ENCODE measurements at regions not wholly inside any gene's neighbourhood (a gene's known extent, or its start where the extent isn't known, plus 50 kb on each side); places are given as distances from the start of the nearest gene placed in this dataset.
A peak's percentile ranks its signal among the peaks of the same experiment; 100 is the strongest.

- Histone ChIP-seq H3K9me3 (ENCODE audit: control insufficient read depth, insufficient read depth, low read length) (no peaks in the 10 kb centered on the region), H3K4me3 (ENCODE audit: low read depth, low read length) (no peak overlapping the region), H3K27ac (ENCODE audit: low read depth, low read length) (no peak overlapping the region), H3K27me3 (ENCODE audit: control insufficient read depth, insufficient read depth, low read length) (no peaks in the 10 kb centered on the region), H3K36me3 (ENCODE audit: control insufficient read depth, insufficient read depth, low read length) (no peaks in the 10 kb centered on the region), H3K4me1 (ENCODE audit: control insufficient read depth, insufficient read depth, low read length) (no peaks in the 10 kb centered on the region)
- DNase-seq (ENCODE audit: low read depth in 4 of 6, low spot score in 6 of 6), result peak in 1 of 6 donors; percentile 81
Measured at GRCh38 chr21:20661745-20662422, 336.3 kb upstream of the NCAM2 start.

- H3K36me3 ChIP-seq (ENCODE audit: control insufficient read depth, insufficient read depth, low read length), result no peaks in the 10 kb centered on the region
- 47% methylated on average over 2 of the region's 2 CpGs for WGBS (ENCODE audit: insufficient coverage)
- no peak overlapping the region for H3K27ac ChIP-seq (ENCODE audit: low read depth, low read length)
- H3K4me3 ChIP-seq (ENCODE audit: low read depth, low read length), result no peak overlapping the region
- H3K4me1 ChIP-seq (ENCODE audit: control insufficient read depth, insufficient read depth, low read length), result no peaks in the 10 kb centered on the region
- no peaks in the 10 kb centered on the region for H3K9me3 ChIP-seq (ENCODE audit: control insufficient read depth, insufficient read depth, low read length)
- H3K27me3 ChIP-seq (ENCODE audit: control insufficient read depth, insufficient read depth, low read length), result no peaks in the 10 kb centered on the region
- DNase-seq (ENCODE audit: low read depth in 4 of 6, low spot score in 6 of 6), result no peak
Measured at GRCh38 chr21:20662514-20662913, 335.7 kb upstream of the NCAM2 start.

- Histone ChIP-seq H3K27me3 (ENCODE audit: control insufficient read depth, insufficient read depth, low read length) (no peaks in the 10 kb centered on the region), H3K27ac (ENCODE audit: low read depth, low read length) (no peak overlapping the region), H3K4me3 (ENCODE audit: low read depth, low read length) (no peak overlapping the region), H3K9me3 (ENCODE audit: control insufficient read depth, insufficient read depth, low read length) (no peaks in the 10 kb centered on the region), H3K4me1 (ENCODE audit: control insufficient read depth, insufficient read depth, low read length) (no peaks in the 10 kb centered on the region), H3K36me3 (ENCODE audit: control insufficient read depth, insufficient read depth, low read length) (no peaks in the 10 kb centered on the region)
- WGBS (ENCODE audit: insufficient coverage), result 100% methylated on average over 1 of the region's 2 CpGs
- peak in 5 of 6 donors; percentile 6 to 96 (median 26) for DNase-seq (ENCODE audit: low read depth in 4 of 6, low spot score in 6 of 6)
Measured at GRCh38 chr21:20667931-20668330, 330.3 kb upstream of the NCAM2 start.

- Histone ChIP-seq H3K27me3 (ENCODE audit: control insufficient read depth, insufficient read depth, low read length) (no peaks in the 10 kb centered on the region), H3K36me3 (ENCODE audit: control insufficient read depth, insufficient read depth, low read length) (no peaks in the 10 kb centered on the region), H3K27ac (ENCODE audit: low read depth, low read length) (no peak overlapping the region), H3K4me1 (ENCODE audit: control insufficient read depth, insufficient read depth, low read length) (no peaks in the 10 kb centered on the region), H3K9me3 (ENCODE audit: control insufficient read depth, insufficient read depth, low read length) (peaks cover 1% of the 10 kb centered on the region), H3K4me3 (ENCODE audit: low read depth, low read length) (no peak overlapping the region)
- DNase-seq (ENCODE audit: low read depth in 4 of 6, low spot score in 6 of 6), result no peak
- WGBS (ENCODE audit: insufficient coverage), result no CpG with 5 or more reads among the region's 1 CpG
Measured at GRCh38 chr21:20685475-20685874, 312.7 kb upstream of the NCAM2 start.

- H3K4me3 ChIP-seq (ENCODE audit: low read depth, low read length), result no peak overlapping the region
- WGBS (ENCODE audit: insufficient coverage), result 100% methylated on average over 1 of the region's 1 CpG
- H3K4me1 ChIP-seq (ENCODE audit: control insufficient read depth, insufficient read depth, low read length), result no peaks in the 10 kb centered on the region
- no peak for DNase-seq (ENCODE audit: low read depth in 4 of 6, low spot score in 6 of 6)
- no peaks in the 10 kb centered on the region for H3K36me3 ChIP-seq (ENCODE audit: control insufficient read depth, insufficient read depth, low read length)
- no peaks in the 10 kb centered on the region for H3K9me3 ChIP-seq (ENCODE audit: control insufficient read depth, insufficient read depth, low read length)
- no peak overlapping the region for H3K27ac ChIP-seq (ENCODE audit: low read depth, low read length)
- H3K27me3 ChIP-seq (ENCODE audit: control insufficient read depth, insufficient read depth, low read length), result no peaks in the 10 kb centered on the region
Measured at GRCh38 chr21:20698585-20698984, 299.6 kb upstream of the NCAM2 start.

GRCh38 chr21:20701235-20701634 is 297.0 kb upstream of the NCAM2 start:
- H3K9me3 ChIP-seq (ENCODE audit: control insufficient read depth, insufficient read depth, low read length), result no peaks in the 10 kb centered on the region
- H3K36me3 ChIP-seq (ENCODE audit: control insufficient read depth, insufficient read depth, low read length), result no peaks in the 10 kb centered on the region
- no peak for DNase-seq (ENCODE audit: low read depth in 4 of 6, low spot score in 6 of 6)
- no peak overlapping the region for H3K4me3 ChIP-seq (ENCODE audit: low read depth, low read length)
- 96% methylated on average over 4 of the region's 6 CpGs for WGBS (ENCODE audit: insufficient coverage)
- H3K4me1 ChIP-seq (ENCODE audit: control insufficient read depth, insufficient read depth, low read length), result no peaks in the 10 kb centered on the region
- H3K27ac ChIP-seq (ENCODE audit: low read depth, low read length), result no peak overlapping the region
- no peaks in the 10 kb centered on the region for H3K27me3 ChIP-seq (ENCODE audit: control insufficient read depth, insufficient read depth, low read length)

GRCh38 chr21:20703112-20703767 is 295.0 kb upstream of the NCAM2 start:
- Histone ChIP-seq H3K9me3 (ENCODE audit: control insufficient read depth, insufficient read depth, low read length) (no peaks in the 10 kb centered on the region), H3K36me3 (ENCODE audit: control insufficient read depth, insufficient read depth, low read length) (no peaks in the 10 kb centered on the region), H3K27me3 (ENCODE audit: control insufficient read depth, insufficient read depth, low read length) (no peaks in the 10 kb centered on the region), H3K4me1 (ENCODE audit: control insufficient read depth, insufficient read depth, low read length) (no peaks in the 10 kb centered on the region), H3K27ac (ENCODE audit: low read depth, low read length) (no peak overlapping the region), H3K4me3 (ENCODE audit: low read depth, low read length) (no peak overlapping the region)
- DNase-seq (ENCODE audit: low read depth in 4 of 6, low spot score in 6 of 6), result peak in 1 of 6 donors; percentile 46
- WGBS (ENCODE audit: insufficient coverage), result no CpG with 5 or more reads among the region's 4 CpGs

GRCh38 chr21:20720623-20721022 is 277.6 kb upstream of the NCAM2 start:
- H3K36me3 ChIP-seq (ENCODE audit: control insufficient read depth, insufficient read depth, low read length), result no peaks in the 10 kb centered on the region
- no peak overlapping the region for H3K4me3 ChIP-seq (ENCODE audit: low read depth, low read length)
- no peak overlapping the region for H3K27ac ChIP-seq (ENCODE audit: low read depth, low read length)
- H3K27me3 ChIP-seq (ENCODE audit: control insufficient read depth, insufficient read depth, low read length), result no peaks in the 10 kb centered on the region
- no peak for DNase-seq (ENCODE audit: low read depth in 4 of 6, low spot score in 6 of 6)
- no CpG with 5 or more reads among the region's 2 CpGs for WGBS (ENCODE audit: insufficient coverage)
- H3K9me3 ChIP-seq (ENCODE audit: control insufficient read depth, insufficient read depth, low read length), result no peaks in the 10 kb centered on the region
- no peaks in the 10 kb centered on the region for H3K4me1 ChIP-seq (ENCODE audit: control insufficient read depth, insufficient read depth, low read length)

GRCh38 chr21:20721151-20721550 is 277.1 kb upstream of the NCAM2 start:
- no peaks in the 10 kb centered on the region for H3K27me3 ChIP-seq (ENCODE audit: control insufficient read depth, insufficient read depth, low read length)
- 94% methylated on average over 4 of the region's 6 CpGs for WGBS (ENCODE audit: insufficient coverage)
- H3K27ac ChIP-seq (ENCODE audit: low read depth, low read length), result no peak overlapping the region
- H3K4me3 ChIP-seq (ENCODE audit: low read depth, low read length), result no peak overlapping the region
- no peaks in the 10 kb centered on the region for H3K36me3 ChIP-seq (ENCODE audit: control insufficient read depth, insufficient read depth, low read length)
- no peaks in the 10 kb centered on the region for H3K4me1 ChIP-seq (ENCODE audit: control insufficient read depth, insufficient read depth, low read length)
- DNase-seq (ENCODE audit: low read depth in 4 of 6, low spot score in 6 of 6), result no peak
- no peaks in the 10 kb centered on the region for H3K9me3 ChIP-seq (ENCODE audit: control insufficient read depth, insufficient read depth, low read length)

GRCh38 chr21:20728691-20729090 is 269.5 kb upstream of the NCAM2 start:
- no peaks in the 10 kb centered on the region for H3K27me3 ChIP-seq (ENCODE audit: control insufficient read depth, insufficient read depth, low read length)
- no peak overlapping the region for H3K27ac ChIP-seq (ENCODE audit: low read depth, low read length)
- WGBS (ENCODE audit: insufficient coverage), result 73% methylated on average over 3 of the region's 6 CpGs
- DNase-seq (ENCODE audit: low read depth in 4 of 6, low spot score in 6 of 6), result no peak
- H3K9me3 ChIP-seq (ENCODE audit: control insufficient read depth, insufficient read depth, low read length), result no peaks in the 10 kb centered on the region
- H3K4me3 ChIP-seq (ENCODE audit: low read depth, low read length), result no peak overlapping the region
- H3K36me3 ChIP-seq (ENCODE audit: control insufficient read depth, insufficient read depth, low read length), result no peaks in the 10 kb centered on the region
- no peaks in the 10 kb centered on the region for H3K4me1 ChIP-seq (ENCODE audit: control insufficient read depth, insufficient read depth, low read length)

Data from spinal cord (tissue), 9 donors.